GOT3 (cell line): ENCODE measurements at regions not wholly inside any gene's neighbourhood (a gene's known extent, or its start where the extent isn't known, plus 50 kb on each side); places are given as distances from the start of the nearest gene placed in this dataset.
"Not testable (repeated sequence)": the region's sequence is repeated elsewhere in the genome, so short reads cannot be mapped to it uniquely, and the experiment has no call there.

Experiments
- DNase-seq: peaks from one replicate; lab custom pipeline; 2025; ENCODE audit warnings: mixed read lengths; lab: John Stamatoyannopoulos, UW

DNA sequence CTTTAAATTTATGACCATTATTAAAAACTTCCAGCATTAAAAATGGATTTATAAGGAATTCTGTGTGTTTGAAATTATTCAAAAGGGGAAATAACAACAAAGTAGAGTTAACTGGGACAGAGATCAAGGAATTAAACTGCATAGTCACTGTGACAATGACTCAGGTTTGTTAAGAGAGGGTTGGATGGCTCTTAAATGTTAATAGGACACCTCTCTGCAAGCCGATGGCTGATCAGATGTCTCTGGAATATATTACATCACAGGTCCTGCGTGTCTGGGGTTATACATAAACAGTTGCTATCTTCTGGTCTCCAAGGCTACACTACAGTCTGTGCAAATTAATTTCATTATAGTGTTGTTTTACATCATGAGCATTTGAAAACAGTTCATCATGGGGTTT lies 574.3 kb downstream of the COL12A1 start:
- DNase-seq: no peak

DNA sequence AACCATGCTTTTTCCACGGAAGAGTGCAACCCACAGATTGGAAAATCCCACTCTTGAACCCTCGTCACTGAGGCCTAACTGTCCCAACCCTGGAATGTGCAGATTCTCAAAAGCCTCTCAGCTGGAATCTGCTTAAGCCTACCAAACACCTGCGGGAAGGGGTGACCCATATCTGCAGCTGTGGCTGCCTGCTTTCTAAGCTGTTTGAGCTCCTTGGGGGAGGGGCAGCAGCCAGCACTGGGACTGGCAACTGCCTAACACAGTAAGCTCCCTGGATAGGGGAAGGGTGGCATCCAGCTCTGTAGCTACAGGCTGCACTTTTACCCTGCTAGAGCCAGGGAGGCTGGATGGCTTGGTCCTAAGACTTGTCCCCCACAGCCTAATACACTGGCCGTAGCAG lies 579.6 kb downstream of the COL12A1 start:
- DNase-seq: no peak

DNA sequence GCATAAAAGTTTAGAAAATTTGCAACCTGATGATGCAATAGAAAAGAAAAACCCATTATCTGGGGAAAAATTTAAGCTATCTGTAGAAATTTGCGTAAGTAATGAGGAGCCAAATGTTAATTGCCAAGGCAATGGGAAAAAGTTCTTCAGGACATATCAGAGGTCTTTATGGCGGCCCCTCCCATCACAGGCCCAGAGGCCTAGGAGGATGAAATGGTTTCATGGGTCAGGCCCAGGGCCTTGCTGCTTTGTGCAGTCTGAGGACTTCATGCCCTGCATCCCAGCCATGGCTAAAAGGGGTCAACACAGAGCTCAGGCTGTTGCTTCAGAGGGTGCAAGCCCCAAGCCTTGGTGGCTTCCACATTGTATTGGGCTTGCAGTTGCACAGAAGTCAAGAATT lies 582.8 kb downstream of the COL12A1 start:
- DNase-seq: no peak

DNA sequence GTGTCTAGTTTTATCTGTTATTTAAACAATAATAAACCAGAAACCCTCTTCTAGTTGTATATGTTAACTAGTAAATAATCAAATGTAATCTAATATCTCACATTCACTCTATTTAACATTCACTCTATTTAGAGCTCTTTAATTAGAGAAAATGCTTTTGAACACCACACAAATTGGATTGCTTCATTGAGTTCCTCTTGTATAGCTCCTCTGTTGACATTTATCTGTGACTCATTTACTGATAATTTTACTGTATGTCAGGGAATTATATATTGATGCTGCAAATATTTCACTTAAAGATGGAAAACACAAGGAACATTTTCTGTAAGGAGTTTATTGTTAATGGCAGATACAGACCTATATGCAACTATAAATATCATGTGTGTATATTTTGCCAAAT lies 594.6 kb downstream of the COL12A1 start:
- no peak for DNase-seq

DNA sequence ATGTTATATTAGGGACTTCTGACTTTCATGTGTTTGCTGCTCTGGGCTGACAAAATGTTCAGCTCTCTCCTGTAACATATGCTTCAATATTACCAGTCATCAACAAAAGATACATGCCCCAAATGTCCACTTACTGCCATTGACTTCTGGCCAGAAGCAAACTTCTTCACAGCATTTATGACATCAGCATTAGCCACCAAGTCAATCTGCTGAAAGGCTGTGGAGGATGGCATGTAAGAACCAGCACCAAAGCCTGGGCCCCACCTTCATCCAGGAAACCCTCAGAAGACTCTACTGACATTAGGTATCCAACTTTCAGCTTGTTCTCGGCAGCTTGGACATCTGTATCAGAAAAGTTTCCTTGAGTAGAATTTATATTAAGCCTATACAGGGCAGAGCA lies 595.5 kb downstream of the COL12A1 start:
- DNase-seq: no peak

DNA sequence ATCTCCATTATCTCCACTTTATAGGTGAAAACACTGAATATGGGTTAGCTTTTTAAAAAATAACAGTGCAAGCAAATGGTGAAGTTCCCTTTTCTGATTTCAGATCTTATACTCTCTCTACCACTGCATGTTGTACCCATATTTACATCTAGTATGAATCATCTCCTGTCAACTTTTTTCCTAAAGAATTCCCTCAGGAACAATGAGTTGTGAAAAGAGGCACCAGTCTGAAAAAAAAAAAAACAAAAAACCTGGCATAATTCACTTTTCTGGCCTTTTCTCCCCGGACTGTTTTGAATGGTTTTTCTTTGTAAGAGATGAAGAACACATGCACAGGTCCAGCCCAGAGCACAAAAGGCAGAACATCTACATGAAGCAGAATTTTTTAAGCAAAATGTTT lies 596.0 kb downstream of the COL12A1 start:
- no peak for DNase-seq

DNA sequence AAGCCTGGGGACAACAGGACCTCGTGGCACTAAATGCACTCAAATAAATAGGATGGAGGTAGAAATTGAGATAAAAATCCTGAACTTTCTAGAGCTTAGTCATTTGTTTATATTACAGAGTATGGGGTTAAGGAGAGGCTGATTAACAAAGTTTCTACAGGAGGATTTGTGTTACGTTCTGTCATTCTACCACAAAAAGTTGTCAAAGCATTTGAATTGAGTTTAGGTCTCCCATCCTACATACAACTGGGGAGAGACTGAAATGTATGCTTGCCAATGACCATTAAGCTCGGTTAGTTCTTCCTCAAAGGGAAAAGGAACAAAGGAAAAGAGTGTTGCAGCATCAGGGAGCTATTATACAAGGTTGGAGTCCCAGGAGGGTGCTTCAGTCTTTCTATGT lies 597.9 kb downstream of the COL12A1 start:
- DNase-seq: no peak

DNA sequence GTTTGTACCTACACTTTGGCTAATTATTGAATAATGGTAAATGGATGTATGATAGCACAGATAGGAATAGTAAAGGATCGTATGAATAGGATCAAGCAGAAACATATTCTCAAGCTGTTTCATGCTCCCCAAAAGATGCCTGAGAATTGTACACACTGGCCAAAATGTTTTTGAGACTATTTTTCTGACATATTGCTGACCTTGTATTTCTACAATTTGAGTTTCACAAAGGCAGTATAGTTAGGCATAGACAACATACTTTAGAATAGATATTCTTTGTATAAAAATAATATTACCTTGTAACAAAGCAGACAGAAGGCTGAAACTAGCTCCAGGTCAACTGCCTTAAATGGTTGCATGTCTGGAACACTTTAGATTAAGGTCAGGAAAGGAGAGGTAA lies 598.4 kb downstream of the COL12A1 start:
- no peak for DNase-seq

DNA sequence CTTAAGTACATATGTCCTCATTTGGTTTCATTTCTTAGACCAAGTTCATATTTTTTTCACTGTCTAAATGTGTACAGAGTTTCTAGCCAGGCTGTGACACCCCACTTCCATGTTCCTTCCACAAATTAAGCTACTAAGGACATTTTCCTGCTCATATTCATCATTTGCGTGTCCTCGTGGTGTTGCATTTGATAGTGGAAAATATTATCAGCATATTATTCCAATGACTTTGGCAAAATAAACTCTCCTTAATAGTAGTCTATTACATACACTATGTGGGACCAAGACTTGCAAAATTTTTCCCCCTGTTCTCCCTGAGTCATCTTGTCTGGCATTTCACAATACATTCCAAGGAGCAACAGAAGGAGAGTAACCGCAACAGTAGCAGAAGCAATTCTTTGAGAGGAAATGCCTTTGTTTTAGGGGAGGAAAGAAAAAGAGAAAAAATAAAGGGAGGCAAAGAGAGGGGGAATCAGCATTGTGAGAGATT lies 599.2 kb downstream of the COL12A1 start:
- no peak for DNase-seq

DNA sequence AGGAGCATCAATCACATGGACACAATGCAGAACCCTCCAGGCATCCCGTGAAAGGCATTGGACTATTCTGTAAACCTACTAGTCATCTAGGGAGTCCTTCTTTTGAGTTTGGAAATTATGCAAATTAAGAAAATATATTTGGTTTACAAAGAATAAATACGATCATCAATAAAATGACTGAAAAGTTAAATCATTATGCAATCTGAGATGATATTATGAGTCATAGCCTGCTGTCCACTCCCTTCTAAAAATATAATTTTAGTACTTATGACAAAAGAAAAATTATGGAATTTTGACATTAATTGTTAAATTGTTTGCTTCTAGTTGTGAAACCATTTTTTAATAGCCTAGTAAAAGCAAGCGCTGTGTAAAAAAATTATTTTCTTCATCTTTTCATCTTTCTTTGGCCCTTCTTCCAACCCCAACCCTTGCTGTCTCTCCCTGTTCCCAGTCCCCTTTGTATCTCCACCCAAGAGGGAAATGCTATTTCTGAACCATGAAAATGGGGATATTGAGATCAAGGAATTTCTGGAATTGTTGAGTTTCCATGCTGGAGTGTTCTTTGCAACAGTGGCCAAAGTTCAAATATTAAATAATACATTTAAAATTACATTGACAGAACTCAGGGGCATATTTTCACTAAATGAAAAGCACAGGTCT lies 599.8 kb downstream of the COL12A1 start:
- no peak for DNase-seq

DNA sequence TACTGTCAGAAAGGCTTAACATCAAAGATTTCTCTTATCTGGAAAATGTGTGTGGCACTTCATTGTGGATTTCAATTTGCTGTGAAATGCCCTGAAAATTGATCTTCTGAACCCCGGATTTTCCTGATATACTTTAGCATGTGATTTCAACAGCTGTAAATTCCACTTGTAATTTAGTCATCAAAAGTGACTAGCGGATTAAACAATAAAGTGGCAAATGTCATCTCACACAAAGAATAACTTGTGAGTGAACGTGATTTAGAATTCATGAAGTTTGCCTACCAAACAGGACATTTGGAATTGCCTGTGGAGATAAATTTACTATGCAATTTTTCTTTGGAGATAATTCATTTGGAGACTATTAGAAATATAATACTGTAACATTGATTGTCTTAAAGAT lies 601.6 kb downstream of the COL12A1 start:
- DNase-seq: no peak

DNA sequence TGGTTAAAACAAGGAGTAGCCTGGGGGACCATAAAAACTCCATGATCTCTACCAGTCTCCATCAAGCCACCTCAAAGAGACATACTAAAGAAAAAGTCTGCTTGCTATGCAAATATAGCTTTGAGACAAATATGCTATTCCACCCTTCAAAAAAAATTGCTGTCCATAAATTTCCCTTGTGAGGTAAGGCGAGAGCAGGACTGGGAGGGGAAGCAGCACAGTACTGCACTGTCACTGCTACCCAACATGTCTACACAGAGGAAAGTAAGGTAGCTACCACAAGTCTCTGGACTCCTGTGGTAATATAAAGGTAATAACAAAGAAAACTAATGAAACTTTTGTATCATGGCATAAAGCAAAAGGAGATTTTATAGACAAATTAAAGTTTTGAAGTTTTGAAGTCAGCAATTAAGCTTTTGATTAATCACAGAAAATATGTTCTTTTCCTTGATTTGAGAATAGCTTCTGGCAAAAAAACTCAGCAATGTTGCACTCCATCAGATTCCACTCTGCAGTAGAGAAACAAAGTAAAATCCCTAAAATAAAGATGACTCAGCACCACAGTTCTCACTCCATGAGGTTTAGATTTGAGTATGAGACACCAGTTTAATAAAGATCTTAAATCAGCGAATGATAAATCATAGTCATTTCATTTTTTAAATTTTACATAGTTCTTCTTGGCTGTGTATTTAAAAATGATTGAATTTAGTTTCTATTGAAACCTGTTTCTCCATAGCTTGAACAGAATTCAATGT lies 602.4 kb downstream of the COL12A1 start:
- DNase-seq: no peak

DNA sequence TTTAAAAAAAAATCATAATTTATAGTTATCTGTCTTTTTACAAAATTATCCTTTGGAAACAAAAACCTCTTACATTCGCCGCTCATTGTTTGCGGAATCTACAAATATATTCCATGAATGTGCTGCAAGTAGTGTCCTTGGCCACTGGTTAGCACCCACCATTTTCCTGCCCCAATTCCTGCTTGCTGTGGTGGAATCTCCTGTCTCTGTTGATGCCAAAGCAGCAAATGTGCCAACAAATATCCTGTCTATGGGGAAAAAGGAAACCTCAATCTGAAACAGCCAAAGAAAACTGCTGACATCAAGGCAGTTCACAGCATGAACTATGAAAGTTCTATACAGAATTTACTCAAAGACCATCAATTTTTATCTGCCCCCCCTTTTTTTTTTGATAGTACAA lies 603.6 kb downstream of the COL12A1 start:
- no peak for DNase-seq

DNA sequence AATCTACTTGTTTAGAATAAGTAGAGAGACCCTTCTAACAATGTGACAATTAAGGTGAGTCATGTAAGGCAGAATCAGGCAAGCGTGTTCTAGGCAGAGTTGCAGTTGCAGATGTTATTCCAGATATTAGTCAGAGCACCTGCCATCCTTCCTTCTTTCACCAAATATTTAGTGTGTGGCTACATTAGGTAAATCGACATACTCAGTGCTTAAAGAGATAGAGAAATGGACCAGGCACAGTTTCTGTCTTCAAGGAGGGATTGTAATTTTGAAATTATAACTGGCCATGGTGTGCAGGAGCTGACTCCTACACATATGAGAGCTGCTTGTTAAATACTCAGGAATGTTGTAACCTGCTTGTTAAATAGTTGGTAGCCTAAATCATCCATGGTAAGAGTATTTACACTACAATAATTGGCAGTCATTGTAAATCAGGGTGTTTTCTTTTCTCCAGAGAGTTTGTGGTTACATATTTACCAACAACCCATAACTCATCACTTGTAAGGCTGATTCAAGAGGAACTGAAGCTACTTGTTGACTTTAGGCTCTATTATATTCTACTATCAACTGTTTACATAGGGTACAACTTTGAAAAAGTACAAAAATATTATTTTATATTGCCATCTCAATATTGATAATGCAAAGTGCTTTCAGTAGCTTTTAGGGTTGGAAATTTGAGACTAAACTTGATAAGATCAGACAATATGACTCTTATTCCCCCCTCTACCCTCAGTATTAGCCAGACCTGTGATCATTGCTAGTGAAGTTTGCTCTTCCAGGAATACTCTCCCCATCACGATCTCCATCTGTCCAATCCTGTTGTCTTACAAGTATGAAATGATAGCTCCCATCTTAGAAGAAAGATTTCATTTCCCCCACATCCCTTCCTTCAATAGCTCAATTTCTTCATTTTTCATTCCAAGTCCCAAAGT lies 607.1 kb downstream of the COL12A1 start:
- DNase-seq: no peak

DNA sequence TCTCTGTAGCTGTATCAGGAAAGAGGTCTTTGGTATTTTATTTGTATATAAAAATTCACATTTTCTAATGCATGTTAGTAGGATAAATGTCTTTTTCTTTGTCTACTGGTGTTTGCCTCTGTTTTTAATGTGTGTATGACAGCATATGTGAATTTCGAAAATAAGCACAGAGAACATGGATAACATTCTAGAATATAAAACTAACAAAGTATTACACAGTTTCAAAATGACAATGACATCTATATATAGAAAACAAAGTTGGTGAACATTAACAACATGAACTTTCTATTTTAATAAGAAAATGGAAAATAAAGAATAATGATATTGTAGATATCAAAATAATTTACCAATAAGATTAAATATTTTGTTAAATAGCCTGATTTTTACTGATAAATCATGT lies 608.0 kb downstream of the COL12A1 start:
- no peak for DNase-seq

DNA sequence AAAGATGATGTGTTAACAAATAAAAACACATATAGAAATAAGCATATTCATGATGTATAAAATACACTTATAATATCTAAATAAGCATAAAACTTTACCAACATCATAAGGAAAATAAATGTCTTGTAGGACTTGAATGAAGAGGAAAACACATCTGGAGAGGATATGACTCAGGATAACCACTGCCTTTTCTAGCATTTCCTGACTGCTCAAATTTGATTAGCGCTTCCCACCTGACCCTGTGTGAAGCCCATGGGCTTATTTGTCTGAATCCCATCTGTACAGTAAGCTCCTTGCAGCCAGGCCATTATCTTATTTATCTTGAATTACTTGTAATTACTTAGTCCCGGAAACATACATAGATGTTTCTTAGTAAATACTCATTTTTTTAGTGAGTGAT lies 608.6 kb downstream of the COL12A1 start:
- no peak for DNase-seq

DNA sequence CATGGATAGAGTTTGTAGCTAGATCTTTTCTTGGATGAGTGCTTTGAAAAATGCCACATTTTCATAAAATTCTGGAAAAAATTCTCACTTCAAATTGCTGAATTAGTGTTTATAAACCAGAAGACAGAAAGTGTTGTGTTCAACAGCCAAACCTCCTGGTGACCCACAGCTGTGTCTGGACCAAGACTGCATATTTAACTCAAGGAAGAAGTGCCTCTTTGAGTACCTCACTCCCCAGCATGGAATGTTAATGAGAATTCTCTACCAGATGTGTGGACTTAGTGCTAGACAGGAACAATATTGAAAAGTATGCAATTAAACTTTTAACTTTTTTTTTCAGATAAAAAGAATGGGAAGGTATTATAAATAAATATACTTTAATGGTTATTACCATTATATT lies 609.3 kb downstream of the COL12A1 start:
- DNase-seq: no peak

DNA sequence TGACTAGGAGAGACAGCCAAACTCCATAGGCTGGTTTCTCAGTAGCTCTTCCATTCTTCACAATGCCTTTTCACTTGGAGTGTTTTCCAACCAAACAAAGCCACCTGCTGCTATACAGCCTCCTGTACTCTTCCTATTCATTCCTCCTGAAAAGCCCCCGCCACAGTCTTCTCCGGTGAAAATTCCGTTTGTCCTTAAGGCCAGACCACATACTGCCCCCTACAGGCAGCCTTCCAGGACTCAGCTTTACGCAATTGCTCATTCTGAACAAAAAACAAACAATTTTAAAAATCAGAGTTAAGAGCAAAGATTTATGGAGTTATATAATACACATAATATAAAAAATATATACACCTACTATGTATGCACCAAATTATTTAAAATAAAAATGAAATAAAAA lies 611.5 kb downstream of the COL12A1 start:
- DNase-seq: not testable (repeated sequence)

DNA sequence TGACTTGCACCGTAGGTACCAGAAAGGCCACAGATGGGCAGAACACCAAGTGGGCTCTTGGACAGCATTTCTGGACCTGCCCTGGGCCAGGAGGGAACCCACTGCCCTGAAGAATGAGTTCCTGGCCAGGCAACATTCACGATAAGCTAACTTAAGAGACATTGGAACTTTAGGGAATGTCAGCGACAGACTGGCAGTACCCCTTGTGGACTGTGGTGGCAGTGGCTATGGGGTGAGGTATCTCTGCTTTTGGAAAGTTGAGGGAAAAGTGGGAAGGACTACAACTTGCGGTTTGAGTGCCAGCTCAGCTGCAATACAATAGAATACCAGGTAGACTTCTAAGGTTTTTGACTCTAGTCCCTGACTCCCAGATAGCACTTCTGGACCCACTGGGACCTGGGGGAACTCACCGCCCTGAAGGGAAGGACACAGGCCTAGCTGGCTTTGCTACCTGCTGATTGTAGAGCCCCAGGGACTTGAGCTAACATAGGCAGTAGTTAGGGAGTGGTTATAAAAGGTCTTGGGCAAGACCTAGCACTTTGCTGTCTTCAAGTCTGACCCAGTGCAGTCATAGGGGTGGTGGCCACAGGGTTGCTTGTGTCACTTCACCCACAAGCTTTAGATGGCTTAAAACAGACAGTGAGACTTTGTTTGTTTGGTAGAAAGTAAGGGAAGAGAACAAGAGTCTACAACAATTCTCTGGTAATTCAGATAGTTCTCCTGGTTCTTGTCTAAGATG lies 617.6 kb downstream of the COL12A1 start:
- no peak for DNase-seq

DNA sequence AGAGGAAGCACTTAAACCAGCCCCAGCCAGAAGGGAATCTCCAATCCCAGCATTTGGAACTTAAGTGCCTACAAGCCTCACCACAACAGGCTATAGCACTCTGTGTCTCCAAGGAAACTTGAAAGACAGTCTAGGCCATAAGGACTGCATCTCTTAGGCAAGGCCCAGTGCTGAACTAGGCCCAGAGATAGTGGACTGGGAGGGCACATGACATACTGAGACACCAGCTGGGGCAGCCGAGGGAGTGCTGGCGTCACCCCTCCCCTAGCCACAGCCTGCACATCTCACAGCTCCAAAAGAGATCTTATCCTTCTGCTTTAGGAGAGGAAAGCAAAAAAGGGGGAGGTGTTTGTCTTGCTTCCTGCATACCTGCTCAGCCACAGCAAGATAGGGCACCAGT lies 618.5 kb downstream of the COL12A1 start:
- DNase-seq: no peak

DNA sequence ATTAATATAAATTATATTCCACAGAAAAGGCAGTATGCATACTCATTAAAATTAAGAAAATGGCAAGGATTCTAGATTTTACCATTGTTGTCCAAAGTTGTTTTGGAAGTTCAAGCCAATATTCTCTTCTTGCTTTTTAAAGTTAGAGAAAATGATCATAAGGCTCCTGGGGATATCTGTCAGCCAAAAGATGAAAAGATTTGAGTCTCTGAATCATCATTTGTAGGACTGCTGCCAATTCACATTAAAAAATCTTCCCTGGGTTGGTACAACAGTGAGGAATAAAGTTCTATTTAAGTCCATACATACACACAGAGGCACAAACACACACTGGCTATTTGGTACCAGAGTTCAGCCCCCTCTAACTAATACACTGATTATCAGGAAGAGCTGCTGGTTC lies 620.1 kb downstream of the COL12A1 start:
- DNase-seq: no peak

DNA sequence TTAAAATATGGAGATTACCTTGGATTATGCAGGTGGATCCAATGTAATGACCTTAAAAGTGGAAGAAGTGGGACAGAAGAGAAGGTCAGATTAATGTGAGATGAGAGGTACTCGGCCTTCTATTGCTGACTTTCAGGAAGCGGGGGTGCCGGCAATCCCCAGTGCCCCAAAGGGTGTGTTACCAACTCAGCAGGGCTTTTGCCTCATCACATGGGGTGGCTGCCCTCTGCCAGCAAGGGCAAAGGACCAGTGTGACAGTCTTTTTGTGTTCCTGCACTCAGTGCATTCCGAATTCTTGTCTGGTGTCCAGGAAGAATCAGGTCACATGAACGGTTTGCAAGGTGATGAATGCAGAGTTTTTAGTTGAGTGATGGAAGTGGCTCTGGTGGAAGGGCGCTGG lies 624.2 kb downstream of the COL12A1 start:
- DNase-seq: no peak
